ENCODE measurements at regions not wholly inside any gene's neighbourhood (a gene's known extent, or its start where the extent isn't known, plus 50 kb on each side); places are given as distances from the start of the nearest gene placed in this dataset.

DNA sequence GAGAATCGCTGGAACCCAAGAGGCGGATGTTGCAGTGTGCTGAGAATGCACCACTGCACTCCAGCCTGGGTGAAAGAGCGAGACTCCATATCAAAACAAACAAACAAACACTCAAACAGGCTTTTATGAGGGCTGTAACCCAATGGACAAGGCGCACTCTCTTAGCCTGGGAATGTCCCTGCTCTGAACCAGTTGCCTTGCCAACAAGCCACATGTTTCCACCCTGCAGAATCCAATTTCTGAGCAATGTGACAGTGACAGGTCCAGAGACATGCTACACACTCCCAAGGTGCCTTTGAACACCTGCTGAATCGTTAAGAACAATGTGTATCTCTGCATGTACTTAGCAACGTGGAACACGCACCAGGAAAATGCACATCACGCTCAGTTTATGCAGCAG is 186.8 kb upstream of the AUTS2 start:
- H3K79me2 ChIP-seq (ENCODE audit: control insufficient read depth in 1 of 2, insufficient read depth in 2 of 2, low read length in 2 of 2) = no peaks in the 10 kb centered on the region
- no peak overlapping the region for H3K4me2 ChIP-seq (ENCODE audit: insufficient read depth in 1 of 2, low read depth in 2 of 2, low read length in 2 of 2)
- H2AK5ac ChIP-seq (ENCODE audit: low read depth, low read length) = no peak overlapping the region
- no peak overlapping the region for H4K91ac ChIP-seq (replicated peaks; ENCODE audit: insufficient read length, low read length)
- H3K9me3 ChIP-seq (ENCODE audit: insufficient read depth in 2 of 2, low read depth in 1 of 2, low read length in 1 of 2) = no peaks in the 10 kb centered on the region
- H2BK5ac ChIP-seq (ENCODE audit: low read depth, low read length) = no peak overlapping the region
- CTCF ChIA-PET (ENCODE audit: partially characterized antibody) = no interaction called here
- H3K36me3 ChIP-seq (ENCODE audit: control insufficient read depth in 2 of 4, insufficient read depth in 4 of 4, low read length in 3 of 4) = no peaks in the 10 kb centered on the region
- no peak overlapping the region for H4K5ac ChIP-seq (ENCODE audit: insufficient read length, low read depth, low read length)
- H3K4me3 ChIP-seq (ENCODE audit: extremely low read depth in 1 of 4, insufficient read depth in 2 of 4, low read depth in 3 of 4, low read length in 4 of 4) = no peak overlapping the region
- no peaks in the 10 kb centered on the region for H4K20me1 ChIP-seq (replicated peaks in 1 of 2; ENCODE audit: control insufficient read depth in 1 of 2, insufficient read depth in 2 of 2, low read length in 2 of 2)
- no peak overlapping the region for H2BK120ac ChIP-seq (replicated peaks; ENCODE audit: low read depth, low read length)
- no peak overlapping the region for H2BK20ac ChIP-seq (ENCODE audit: low read length)
- no peak overlapping the region for H2BK12ac ChIP-seq (ENCODE audit: low read depth, low read length)
- H3K56ac ChIP-seq (replicated peaks; ENCODE audit: insufficient read length, low read depth, low read length) = no peak overlapping the region
- POLR2A ChIA-PET (ENCODE audit: partially characterized antibody) = no interaction called here
- H3K27ac ChIP-seq (ENCODE audit: low read depth, low read length) = no peak overlapping the region
- no peak overlapping the region for H3K18ac ChIP-seq (ENCODE audit: extremely low read depth, low read length)
- no peak overlapping the region for H3K4ac ChIP-seq (replicated peaks; ENCODE audit: insufficient read length, low read depth, low read length)
- DNase-seq (ENCODE audit: low read depth in 1 of 2, low spot score in 2 of 2) (no peak), FAIRE-seq (no peak)
- no peak overlapping the region for H4K8ac ChIP-seq (ENCODE audit: extremely low read depth, insufficient read depth, low read length)
- TF ChIP-seq TCF12 (IDR thresholded peaks at IDR 0.05; ENCODE audit: low read depth, low read length) (no peak), ZNF274 (IDR thresholded peaks at IDR 0.05; ENCODE audit: borderline replicate concordance, extremely low read depth, low read length) (no peak), BCL11A (IDR thresholded peaks at IDR 0.05; ENCODE audit: low read depth in 2 of 2, low read length in 2 of 2) (no peak), KDM1A (IDR thresholded peaks at IDR 0.05; ENCODE audit: borderline replicate concordance, low read length) (no peak), RXRA (IDR thresholded peaks at IDR 0.05; ENCODE audit: insufficient read depth, low read depth, low read length) (no peak), HDAC6 (IDR thresholded peaks at IDR 0.05; ENCODE audit: low read depth, low read length) (no peak)
- H3K23ac ChIP-seq (ENCODE audit: insufficient read length) = no peak overlapping the region
- H3K79me1 ChIP-seq (ENCODE audit: low read depth, low read length) = no peaks in the 10 kb centered on the region
- H2AFZ ChIP-seq (ENCODE audit: low read length) = no peak overlapping the region
- no peaks in the 10 kb centered on the region for H3K27me3 ChIP-seq (replicated peaks in 1 of 4; ENCODE audit: control insufficient read depth in 3 of 4, extremely low read depth in 1 of 4, insufficient read depth in 3 of 4, low read length in 3 of 4)
- no peak overlapping the region; a peak in 1 of 7 replicates for H3K9ac ChIP-seq (replicated peaks in 1 of 4; ENCODE audit: extremely low read depth in 1 of 4, low read depth in 3 of 4, low read length in 3 of 4)
- no peak overlapping the region for H2BK15ac ChIP-seq (ENCODE audit: low read length)
- 89% methylated on average over 8 of the region's 8 CpGs; no CpG with 5 or more reads in 1 of the 2 experiments for WGBS, 2 experiments (ENCODE audit: extremely low coverage in 1 of 2, insufficient coverage in 1 of 2, insufficient read length in 1 of 2, insufficient replicate concordance in 2 of 2, low coverage in 1 of 2, low lambda C conversion rate in 2 of 2, missing lambda C conversion rate in 1 of 2)
- H3K14ac ChIP-seq (ENCODE audit: insufficient read length) = no peak overlapping the region
- H3K4me1 ChIP-seq (replicated peaks in 1 of 4; ENCODE audit: control insufficient read depth in 3 of 4, insufficient read depth in 4 of 4, low read length in 3 of 4) = no peaks in the 10 kb centered on the region
- no peaks in the 10 kb centered on the region for H3K23me2 ChIP-seq (ENCODE audit: low read depth, low read length)

All from H1 (cell line).